DMS 273 (cell line): ENCODE measurements at regions not wholly inside any gene's neighbourhood (a gene's known extent, or its start where the extent isn't known, plus 50 kb on each side); places are given as distances from the start of the nearest gene placed in this dataset.

ENCODE experiments used
- DNase-seq: peaks from one replicate; lab custom pipeline; 2025; ENCODE audit not compliant: unreplicated experiment; lab: John Stamatoyannopoulos, UW

GRCh38 chr21:41633627-41634026 is 125.7 kb upstream of the TMPRSS2 start:
- no peak for DNase-seq

- no peak for DNase-seq
These were observed 125.0 kb upstream of the TMPRSS2 start for GRCh38 chr21:41632748-41633475.

GRCh38 chr21:41631564-41632461 is 123.9 kb upstream of the TMPRSS2 start:
- DNase-seq, result no peak

GRCh38 chr21:41630917-41631316 is 123.0 kb upstream of the TMPRSS2 start:
- DNase-seq, result no peak

GRCh38 chr21:41630249-41630648 is 122.3 kb upstream of the TMPRSS2 start:
- DNase-seq, result no peak

- DNase-seq, result no peak
These were observed 120.3 kb upstream of the TMPRSS2 start for GRCh38 chr21:41628256-41628655.

- no peak for DNase-seq
These were observed 119.5 kb upstream of the TMPRSS2 start for GRCh38 chr21:41627428-41627827.

- no peak for DNase-seq
These were observed 118.1 kb upstream of the TMPRSS2 start for GRCh38 chr21:41626021-41626420.

GRCh38 chr21:41625428-41625827 is 117.5 kb upstream of the TMPRSS2 start:
- no peak for DNase-seq

- DNase-seq, result no peak
These were observed 116.8 kb upstream of the TMPRSS2 start for GRCh38 chr21:41624674-41625310.

- DNase-seq, result no peak
These were observed 116.0 kb upstream of the TMPRSS2 start for GRCh38 chr21:41623945-41624344.

GRCh38 chr21:41622831-41623548 is 115.0 kb upstream of the TMPRSS2 start:
- DNase-seq, result no peak

- DNase-seq, result no peak
These were observed 114.2 kb upstream of the TMPRSS2 start for GRCh38 chr21:41622201-41622600.

- no peak for DNase-seq
These were observed 113.6 kb upstream of the TMPRSS2 start for GRCh38 chr21:41621513-41621912.

GRCh38 chr21:41620982-41621381 is 113.0 kb upstream of the TMPRSS2 start:
- DNase-seq, result no peak

- DNase-seq, result no peak
These were observed 112.6 kb upstream of the TMPRSS2 start for GRCh38 chr21:41620541-41620940.

- DNase-seq, result no peak
These were observed 108.2 kb upstream of the TMPRSS2 start for GRCh38 chr21:41616031-41616591.

GRCh38 chr21:41615613-41616012 is 107.7 kb upstream of the TMPRSS2 start:
- DNase-seq, result no peak

- no peak for DNase-seq
These were observed 106.6 kb upstream of the TMPRSS2 start for GRCh38 chr21:41614511-41614910.

- no peak for DNase-seq
These were observed 105.6 kb upstream of the TMPRSS2 start for GRCh38 chr21:41613533-41613909.
